Ovary (tissue), 7 donors: ENCODE measurements at regions not wholly inside any gene's neighbourhood (a gene's known extent, or its start where the extent isn't known, plus 50 kb on each side); places are given as distances from the start of the nearest gene placed in this dataset.
A peak's percentile ranks its signal among the peaks of the same experiment; 100 is the strongest.

Experiments used
- DNase-seq, 5 donors: peaks; one replicate each; pipeline ENCODE4 v3.0.0-alpha.2; 2019 to 2020
- H3K27ac ChIP-seq, 2 donors: fragments of 200-600 bp; one replicate each; pipeline versions ENCODE4 v1.5.1 to v1.8.0; 2019 to 2022
- H3K27me3 ChIP-seq: fragments of 200-600 bp; one replicate; pipeline ENCODE4 v1.8.0; 2022
- H3K36me3 ChIP-seq: fragments of 200-600 bp; sonication (generic); one replicate; pipeline ENCODE4 v1.5.1; 2019
- H3K4me1 ChIP-seq: one replicate; pipeline ENCODE4 v1.8.1; 2013; ENCODE audit warnings: mild to moderate bottlenecking, moderate library complexity; ENCODE audit not compliant: insufficient read depth
- H3K4me3 ChIP-seq: fragments of 200-600 bp; sonication (generic); one replicate; pipeline ENCODE4 v1.5.1; 2017
- H3K9me3 ChIP-seq, 2 donors: fragments of 200-600 bp in 1 of 2; sonication (generic) in 1 of 2; one replicate each; pipeline versions ENCODE4 v1.5.1 to v1.8.1; 2013 to 2019; ENCODE audit warnings: mild to moderate bottlenecking in 1 of 2, moderate library complexity in 1 of 2
- CTCF ChIP-seq, 3 donors: fragments of 450-650 bp in 2 of 3; fragments of 200-600 bp in 1 of 3; IDR thresholded peaks; one replicate each; pipeline versions ENCODE4 v1.5.1 to v1.8.0; 2016 to 2022; ENCODE audit warnings: antibody characterized with exemption in 3 of 3, mild to moderate bottlenecking in 1 of 3
- EP300 ChIP-seq: sonication (generic); formaldehyde crosslinking; IDR thresholded peaks from one replicate; pipeline ENCODE4 v1.6.1; 2017; ENCODE audit warnings: antibody characterized with exemption
- POLR2A ChIP-seq: fragments of 450-650 bp; IDR thresholded peaks from one replicate; pipeline ENCODE4 v1.6.1; 2017; ENCODE audit warnings: antibody characterized with exemption, mild to moderate bottlenecking, moderate library complexity
- WGBS, 3 donors: extraction: QIAGEN DNeasy Blood & Tissue Kit in 1 of 3; methylation state at CpG; one replicate each; pipeline versions ENCODE4 v1.1.5 to v1.1.7; 2013 to 2017; 5-methylcytosine and 5-hydroxymethylcytosine counted together
- intact Hi-C, 4 donors: fragments of 100-400 bp; cut with DNase I; formaldehyde crosslinking; loops; one replicate each; pipeline versions ENCODE4 v1.11.0 to v1.15.1; 2022 to 2023
- donor health status: DM: no; HTN: no; CAD: no; lungs with moderate emphysema.
- donor health status: DM: no; HTN: no; CAD: no.
- donor health status: Bipolar disorder and iron deficiency.
- donor health status: DM: no; HTN: no; CAD: no.
- donor health status: DM: yes; HTN: yes; CAD: no.

- Histone ChIP-seq H3K27me3 (no peaks in the 10 kb centered on the region), H3K4me1 (peaks cover 26% of the 10 kb centered on the region), H3K36me3 (no peaks in the 10 kb centered on the region), H3K9me3 (no peaks in the 10 kb centered on the region), H3K27ac (no peak overlapping the region), H3K4me3 (no peak overlapping the region)
- intact Hi-C loops = no loop called here
- TF ChIP-seq EP300 (no peak), CTCF (IDR thresholded peaks at IDR 0.05) (no peak), POLR2A (no peak)
- WGBS, 3 donors = 47 to 64% (median 54%) methylated on average over 9 to 10 of the region's 10 CpGs
- no peak for DNase-seq
Observed at GRCh38 chr16:85513649-85514048, 99.5 kb upstream of the GSE1 start.

GRCh38 chr16:85514295-85514597 is 98.9 kb upstream of the GSE1 start:
- peak in 1 of 5 donors; percentile 65 for DNase-seq
- 19 to 35% (median 19%) methylated on average over 4 to 8 of the region's 8 CpGs for whole genome bisulfite sequencing, 3 donors
- H3K36me3 ChIP-seq = no peaks in the 10 kb centered on the region
- no peak for TF ChIP-seq POLR2A
- TF ChIP-seq CTCF (IDR thresholded peaks at IDR 0.05) = no peak
- TF ChIP-seq EP300 = no peak
- peaks cover 26% of the 10 kb centered on the region for H3K4me1 ChIP-seq
- intact Hi-C loops = no loop called here
- H3K9me3 ChIP-seq = no peaks in the 10 kb centered on the region
- no peak overlapping the region for H3K27ac ChIP-seq
- no peaks in the 10 kb centered on the region for H3K27me3 ChIP-seq
- no peak overlapping the region for H3K4me3 ChIP-seq

GRCh38 chr16:85514598-85515318 is 98.4 kb upstream of the GSE1 start:
- DNase-seq = peak; percentile 65 to 79 (median 68)
- intact Hi-C loops = no loop called here
- H3K9me3 ChIP-seq = no peaks in the 10 kb centered on the region
- WGBS, 3 donors = 21 to 30% (median 28%) methylated on average over 18 of the region's 18 CpGs
- TF ChIP-seq EP300 (no peak), CTCF (IDR thresholded peaks at IDR 0.05) (no peak), POLR2A (no peak)
- H3K27ac ChIP-seq = no peak overlapping the region
- no peaks in the 10 kb centered on the region for H3K27me3 ChIP-seq
- no peak overlapping the region for H3K4me3 ChIP-seq
- peaks cover 26% of the 10 kb centered on the region for H3K4me1 ChIP-seq
- no peaks in the 10 kb centered on the region for H3K36me3 ChIP-seq

- no peak overlapping the region for H3K4me3 ChIP-seq
- no peaks in the 10 kb centered on the region for H3K9me3 ChIP-seq
- no peaks in the 10 kb centered on the region for H3K36me3 ChIP-seq
- no peaks in the 10 kb centered on the region for H3K27me3 ChIP-seq
- peaks cover 26% of the 10 kb centered on the region for H3K4me1 ChIP-seq
- intact Hi-C loops = no loop called here
- 54 to 61% (median 60%) methylated on average over 11 to 13 of the region's 13 CpGs for WGBS, 3 donors
- no peak overlapping the region for H3K27ac ChIP-seq
- TF ChIP-seq EP300 = no peak
- no peak for TF ChIP-seq CTCF (IDR thresholded peaks at IDR 0.05)
- no peak for TF ChIP-seq POLR2A
- DNase-seq = no peak
Observed at GRCh38 chr16:85515319-85515745, 97.8 kb upstream of the GSE1 start.
